Type B pancreatic cell (in vitro differentiated cells): ENCODE measurements at regions not wholly inside any gene's neighbourhood (a gene's known extent, or its start where the extent isn't known, plus 50 kb on each side); places are given as distances from the start of the nearest gene placed in this dataset.
A peak's percentile ranks its signal among the peaks of the same experiment; 100 is the strongest.

ENCODE experiments used
- DNase-seq: peaks from one replicate; pipeline ENCODE4 v3.0.0; 2021; ENCODE audit warnings: mixed read lengths; ENCODE audit not compliant: unreplicated experiment; ENCODE audit errors: extremely low spot score
- H3K27ac Mint-ChIP-seq: 2 replicates; pipeline ENCODE4 v1.8.0; 2021; ENCODE audit warnings: mild to moderate bottlenecking, mixed read lengths
- H3K27me3 Mint-ChIP-seq: 2 replicates; pipeline ENCODE4 v1.8.0; 2021; ENCODE audit warnings: mixed read lengths
- H3K36me3 Mint-ChIP-seq: 2 replicates; pipeline ENCODE4 v1.8.0; 2021; ENCODE audit warnings: mixed read lengths
- H3K4me1 Mint-ChIP-seq: one replicate; pipeline ENCODE4 v1.8.0; 2021; ENCODE audit warnings: mixed read lengths; ENCODE audit not compliant: unreplicated experiment
- H3K4me3 Mint-ChIP-seq: 2 replicates; pipeline ENCODE4 v1.8.0; 2021; ENCODE audit warnings: mild to moderate bottlenecking, mixed read lengths
- H3K9me3 Mint-ChIP-seq: 2 replicates; pipeline ENCODE4 v1.8.0; 2021; ENCODE audit warnings: mixed read lengths
- CTCF ChIP-seq: fragments of 200-600 bp; sonication (generic); conservative IDR thresholded peaks from 2 replicates; pipeline ENCODE4 v1.5.0; 2021; ENCODE audit warnings: antibody characterized with exemption, mild to moderate bottlenecking

GRCh38 chr9:2257248-2257929 lies 242.2 kb downstream of the SMARCA2 start:
- Mint-ChIP-seq H3K36me3 (no peaks in the 10 kb centered on the region), H3K4me1 (peaks cover 34% of the 10 kb centered on the region), H3K27ac (peak overlapping the region; percentile 59)

GRCh38 chr9:2260417-2261306 lies 245.5 kb downstream of the SMARCA2 start:
- DNase-seq = no peak
- peaks cover 6% of the 10 kb centered on the region for H3K9me3 Mint-ChIP-seq
- H3K27ac Mint-ChIP-seq = no peak overlapping the region
- peaks cover 37% of the 10 kb centered on the region for H3K4me1 Mint-ChIP-seq
- TF ChIP-seq CTCF = no peak
- no peak overlapping the region for H3K4me3 Mint-ChIP-seq
- no peaks in the 10 kb centered on the region for H3K36me3 Mint-ChIP-seq
- no peaks in the 10 kb centered on the region for H3K27me3 Mint-ChIP-seq

More at GRCh38 chr9:2257248-2257929, 242.2 kb downstream of the SMARCA2 start:
- Mint-ChIP-seq H3K9me3 (no peaks in the 10 kb centered on the region), H3K27me3 (no peaks in the 10 kb centered on the region), H3K4me3 (no peak overlapping the region)
- TF ChIP-seq CTCF = no peak
- no peak for DNase-seq

- H3K4me1 Mint-ChIP-seq = peaks cover 37% of the 10 kb centered on the region
- H3K9me3 Mint-ChIP-seq = peaks cover 6% of the 10 kb centered on the region
- no peaks in the 10 kb centered on the region for H3K27me3 Mint-ChIP-seq
- no peak for TF ChIP-seq CTCF
- H3K27ac Mint-ChIP-seq = no peak overlapping the region
- DNase-seq = no peak
- no peaks in the 10 kb centered on the region for H3K36me3 Mint-ChIP-seq
- H3K4me3 Mint-ChIP-seq = no peak overlapping the region
Observed at GRCh38 chr9:2261421-2262103, 246.4 kb downstream of the SMARCA2 start.

GRCh38 chr9:2262386-2263071 lies 247.4 kb downstream of the SMARCA2 start:
- H3K4me1 Mint-ChIP-seq = peaks cover 43% of the 10 kb centered on the region
- no peaks in the 10 kb centered on the region for H3K36me3 Mint-ChIP-seq

More at GRCh38 chr9:2262386-2263071, 247.4 kb downstream of the SMARCA2 start:
- no peak for TF ChIP-seq CTCF
- Mint-ChIP-seq H3K9me3 (peaks cover 6% of the 10 kb centered on the region), H3K4me3 (no peak overlapping the region), H3K27me3 (no peaks in the 10 kb centered on the region), H3K27ac (no peak overlapping the region)
- DNase-seq = no peak
